Fibroblast of the conjunctiva (primary cell): ENCODE measurements at regions not wholly inside any gene's neighbourhood (a gene's known extent, or its start where the extent isn't known, plus 50 kb on each side); places are given as distances from the start of the nearest gene placed in this dataset.
"Not testable (repeated sequence)": the region's sequence is repeated elsewhere in the genome, so short reads cannot be mapped to it uniquely, and the experiment has no call there.

Experiments
- DNase-seq: peaks from one replicate; pipeline ENCODE4 v3.0.0-alpha.2; 2010; ENCODE audit warnings: low read depth

- no peak for DNase-seq
Observed at GRCh38 chr6:94217836-94218235, 798.5 kb upstream of the EPHA7 start.

DNA sequence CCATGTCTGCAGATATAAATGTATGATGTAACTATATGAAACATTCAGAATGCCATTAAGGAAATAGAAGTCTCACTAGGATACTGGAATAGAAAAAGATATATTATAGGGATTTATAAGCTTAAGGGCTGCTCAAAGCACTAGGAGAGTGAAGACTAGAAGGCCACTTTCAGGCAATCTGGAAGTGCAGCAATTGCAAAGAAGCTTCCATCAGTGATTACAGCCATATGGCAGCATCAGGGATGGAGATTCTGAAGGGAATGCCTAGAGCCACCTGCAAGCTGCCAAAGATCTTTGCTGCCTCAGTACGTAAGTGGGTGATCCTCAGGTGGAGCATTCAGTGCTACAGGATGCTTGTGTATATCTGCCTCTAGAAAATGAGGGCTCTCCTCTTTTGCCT is 796.2 kb upstream of the EPHA7 start:
- DNase-seq = no peak

GRCh38 chr6:94213226-94213625 is 793.9 kb upstream of the EPHA7 start:
- no peak for DNase-seq

DNA sequence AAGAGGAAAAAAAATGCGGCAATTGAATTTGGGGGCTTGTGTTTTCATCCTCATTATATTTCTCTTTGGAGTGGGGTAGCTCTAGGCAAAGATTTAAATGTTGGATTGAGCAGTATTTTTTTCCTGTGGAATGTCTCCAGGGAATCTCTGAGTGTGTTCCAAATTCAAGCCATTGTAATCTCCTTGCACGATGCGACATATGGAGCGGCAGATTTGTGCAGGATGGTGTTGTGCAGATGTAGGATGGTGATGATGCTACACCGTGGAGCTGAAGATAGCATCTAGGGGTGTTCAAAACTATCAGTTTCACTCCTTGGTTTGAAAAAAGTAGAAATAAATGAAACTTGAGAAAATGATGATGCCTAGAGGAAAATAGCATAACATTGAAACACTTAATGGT is 777.5 kb upstream of the EPHA7 start:
- no peak for DNase-seq

GRCh38 chr6:94190030-94190429 is 770.7 kb upstream of the EPHA7 start:
- no peak for DNase-seq

- no peak for DNase-seq
Observed at GRCh38 chr6:94184666-94185464, 765.5 kb upstream of the EPHA7 start.

DNA sequence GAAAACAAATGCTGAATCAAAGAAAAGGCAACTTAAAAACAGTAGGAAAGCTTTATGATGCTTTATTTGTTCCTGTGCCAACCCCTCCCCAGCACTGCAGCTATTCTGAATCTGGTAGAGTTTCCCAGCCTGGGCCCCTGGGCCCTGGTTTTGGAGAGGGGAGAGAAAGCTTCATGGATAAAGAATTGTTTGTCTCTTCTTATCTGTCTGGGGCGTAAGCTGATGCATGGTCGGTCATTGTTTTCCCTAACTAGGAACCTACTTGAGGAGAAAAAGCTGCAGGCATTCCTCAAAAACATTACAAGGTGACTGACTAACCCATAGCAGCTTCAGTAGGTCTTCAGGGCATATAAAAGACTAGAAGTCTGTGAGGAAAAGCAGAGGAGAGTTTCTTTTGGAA is 758.1 kb upstream of the EPHA7 start:
- DNase-seq = no peak

DNA sequence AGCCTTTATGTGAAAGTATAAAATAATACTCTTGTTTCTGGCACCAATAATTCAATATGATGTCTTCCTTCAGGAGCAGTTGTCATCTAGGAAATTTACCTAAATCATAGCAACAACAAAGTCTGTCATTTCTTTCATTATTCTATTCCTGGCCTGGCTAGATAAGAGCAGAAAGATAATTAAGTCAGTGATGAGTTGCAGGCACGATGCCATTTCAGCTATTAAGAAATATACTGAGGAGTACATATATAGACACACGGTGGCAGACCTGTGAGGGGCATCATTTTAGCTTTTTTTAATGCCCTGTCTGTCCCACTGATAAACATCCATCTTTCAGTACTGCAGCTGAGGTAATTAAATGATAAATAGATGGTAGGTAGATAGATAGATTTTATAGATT is 756.1 kb upstream of the EPHA7 start:
- no peak for DNase-seq

DNA sequence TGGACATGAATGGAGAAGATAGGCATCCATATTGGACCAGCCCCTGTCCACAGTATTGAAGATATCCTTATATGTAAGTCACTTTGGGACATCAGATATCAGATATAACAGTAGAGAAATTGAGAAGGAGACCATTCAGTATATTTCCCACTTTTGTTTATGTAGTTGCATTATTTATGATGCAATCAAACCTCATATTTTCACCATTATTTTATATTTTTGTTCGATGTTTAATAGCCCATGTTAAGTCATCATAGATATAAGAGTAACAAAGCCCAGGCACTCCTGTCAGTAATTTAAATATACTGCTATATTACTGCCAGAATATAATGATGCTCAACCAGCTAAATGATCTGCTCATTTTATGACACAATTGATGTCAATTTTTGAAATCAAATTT is 744.5 kb upstream of the EPHA7 start:
- DNase-seq = no peak

GRCh38 chr6:94150886-94151285 is 731.5 kb upstream of the EPHA7 start:
- DNase-seq = no peak

DNA sequence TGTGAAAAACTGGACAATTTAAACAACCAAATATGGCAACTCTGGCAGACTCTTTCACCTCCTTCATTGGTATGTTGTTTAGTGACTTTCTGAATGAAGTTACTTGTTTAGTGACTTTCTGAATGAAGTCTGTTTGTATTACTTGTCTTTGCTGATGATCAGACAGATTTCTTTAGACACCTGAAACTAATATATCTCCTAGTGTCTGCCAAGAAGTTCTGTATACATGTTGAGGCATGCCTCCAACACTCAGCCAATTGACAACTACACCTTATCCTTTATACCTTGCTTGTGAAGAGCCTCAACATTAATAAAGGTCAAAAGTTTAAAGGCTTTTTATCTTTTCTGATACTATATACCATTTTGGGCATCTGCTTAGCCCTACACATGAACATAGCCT is 725.4 kb upstream of the EPHA7 start:
- no peak for DNase-seq

GRCh38 chr6:94137178-94137577 is 717.8 kb upstream of the EPHA7 start:
- DNase-seq = not testable (repeated sequence)

DNA sequence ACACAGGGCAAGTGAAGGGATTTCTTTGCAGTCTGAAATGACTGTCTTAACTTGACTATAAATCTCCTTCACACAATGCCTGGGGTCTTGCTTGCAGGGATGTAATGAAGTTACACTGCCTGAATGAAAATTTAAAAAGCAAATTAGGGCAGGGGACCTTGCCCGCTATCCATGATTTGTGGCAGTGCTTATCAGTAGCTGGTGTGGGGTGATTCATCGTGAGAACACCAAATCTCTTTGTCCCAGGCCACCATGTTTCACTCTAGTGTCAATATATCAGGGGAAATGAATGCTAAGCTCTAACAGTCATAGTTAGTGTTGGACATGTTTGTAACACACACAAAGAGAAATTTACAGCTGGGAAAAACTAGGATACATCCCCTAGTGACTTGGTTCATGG is 713.7 kb upstream of the EPHA7 start:
- DNase-seq = no peak

GRCh38 chr6:94131271-94131670 is 711.9 kb upstream of the EPHA7 start:
- no peak for DNase-seq

DNA sequence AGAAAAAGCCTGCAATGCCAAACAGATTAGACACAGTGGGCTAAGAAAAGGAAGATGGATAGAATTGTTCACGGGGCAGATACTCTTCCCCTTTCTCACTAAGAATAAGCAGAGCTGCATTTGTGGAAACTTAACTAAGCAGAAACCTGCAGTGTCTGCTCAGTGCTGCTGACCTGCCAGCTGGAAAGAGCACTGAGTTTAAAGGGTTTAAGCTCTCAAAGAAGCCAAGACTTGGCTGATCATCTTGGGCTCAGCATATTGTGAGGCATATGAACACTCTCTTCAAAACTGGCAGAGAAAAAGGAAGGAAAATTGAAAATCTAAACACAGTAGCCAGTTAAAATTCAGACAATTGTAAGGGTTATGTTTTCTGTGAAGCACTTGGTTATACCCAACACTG is 711.1 kb upstream of the EPHA7 start:
- DNase-seq = no peak

GRCh38 chr6:94129926-94130325 is 710.6 kb upstream of the EPHA7 start:
- DNase-seq = no peak

- DNase-seq = no peak
Observed at GRCh38 chr6:94127716-94128115, 708.4 kb upstream of the EPHA7 start.

GRCh38 chr6:94124333-94124732 is 705.0 kb upstream of the EPHA7 start:
- DNase-seq = no peak

DNA sequence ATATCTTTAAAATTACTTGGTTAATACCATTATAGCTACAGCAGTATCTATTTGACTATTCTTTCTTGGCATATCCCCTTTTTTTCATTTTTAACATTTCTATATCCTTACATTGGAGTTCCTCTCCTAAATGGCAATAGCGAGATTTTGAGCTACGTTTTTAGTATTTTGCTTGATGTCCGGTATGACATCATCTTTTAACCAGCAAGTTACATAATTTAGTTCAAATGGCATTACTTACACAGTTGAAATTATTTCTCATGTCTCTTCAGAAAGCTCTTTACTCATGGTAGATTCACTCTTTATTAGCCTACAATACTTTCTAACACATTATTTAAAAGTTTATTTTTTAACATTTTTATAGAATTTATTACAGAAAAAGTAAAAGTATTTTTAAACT is 701.7 kb upstream of the EPHA7 start:
- DNase-seq = no peak

- no peak for DNase-seq
Observed at GRCh38 chr6:94099072-94099471, 679.7 kb upstream of the EPHA7 start.

DNA sequence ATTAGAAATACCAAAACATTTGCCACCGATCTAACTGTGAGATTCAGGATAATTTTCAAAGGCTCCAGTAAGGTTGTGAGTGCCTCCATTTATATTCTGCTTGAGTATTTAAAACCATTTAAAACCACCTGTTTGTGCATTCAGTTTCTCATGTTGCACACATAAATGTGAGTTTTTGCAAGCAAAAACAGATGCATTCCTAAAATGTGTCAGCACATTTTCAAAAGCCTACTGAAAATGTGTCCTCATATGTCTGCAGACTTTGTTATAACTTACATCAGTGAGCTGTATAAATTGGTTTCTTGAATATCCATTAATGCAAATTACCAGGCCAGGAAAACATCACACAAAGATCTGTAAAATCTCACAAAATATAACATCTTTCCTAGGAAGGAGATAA is 676.6 kb upstream of the EPHA7 start:
- DNase-seq = no peak

GRCh38 chr6:94089941-94090340 is 670.6 kb upstream of the EPHA7 start:
- no peak for DNase-seq

DNA sequence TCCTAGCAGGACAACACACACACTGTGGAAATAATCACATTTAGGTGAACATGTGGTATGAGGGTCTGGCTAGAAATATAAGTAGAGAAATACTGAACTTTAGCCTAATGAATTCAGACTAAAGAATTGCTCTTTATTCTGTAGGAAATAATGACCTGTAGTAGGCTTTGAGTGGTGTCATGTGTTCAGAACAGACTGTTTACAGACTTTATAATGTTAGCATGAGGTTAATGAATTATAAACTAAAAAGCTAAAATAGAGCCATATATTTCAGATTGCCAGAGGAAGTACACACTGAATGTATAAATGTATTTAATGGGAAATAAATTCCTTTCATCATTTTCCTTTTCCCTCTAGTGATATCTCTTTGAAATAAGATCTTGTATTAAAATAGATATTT is 669.5 kb upstream of the EPHA7 start:
- DNase-seq = no peak

GRCh38 chr6:94074764-94075163 is 655.4 kb upstream of the EPHA7 start:
- no peak for DNase-seq

GRCh38 chr6:94071835-94072234 is 652.5 kb upstream of the EPHA7 start:
- DNase-seq = no peak
